Large intestine (tissue), 3 donors: ENCODE measurements at regions not wholly inside any gene's neighbourhood (a gene's known extent, or its start where the extent isn't known, plus 50 kb on each side); places are given as distances from the start of the nearest gene placed in this dataset.
"Not testable (repeated sequence)": the region's sequence is repeated elsewhere in the genome, so short reads cannot be mapped to it uniquely, and the experiment has no call there.

Source experiments
- DNase-seq, 2 donors: peaks; one replicate each; pipeline versions ENCODE4 v3.0.0 to v3.0.0-alpha.2; 2013
- H3K27ac ChIP-seq: one replicate; pipeline ENCODE4 v1.5.1; 2013; ENCODE audit warnings: low read length
- H3K27me3 ChIP-seq: 2 replicates; pipeline ENCODE4 v1.6.1; 2013; ENCODE audit warnings: low read length; ENCODE audit not compliant: control insufficient read depth, insufficient read depth
- H3K36me3 ChIP-seq: 2 replicates; pipeline ENCODE4 v1.6.1; 2013; ENCODE audit warnings: low read length; ENCODE audit not compliant: control insufficient read depth, insufficient read depth
- H3K4me1 ChIP-seq: one replicate; pipeline ENCODE4 v1.6.1; 2013; ENCODE audit warnings: low read length; ENCODE audit not compliant: control insufficient read depth, insufficient read depth
- H3K4me3 ChIP-seq: one replicate; pipeline ENCODE4 v1.5.1; 2013; ENCODE audit warnings: low read length
- H3K9me3 ChIP-seq: one replicate; pipeline ENCODE4 v1.6.1; 2013; ENCODE audit warnings: mild to moderate bottlenecking, low read depth, low read length, moderate library complexity; ENCODE audit not compliant: control insufficient read depth
- WGBS: methylation state at CpG from one replicate; pipeline ENCODE4 v1.1.5; 2013; ENCODE audit warnings: low lambda C conversion rate; ENCODE audit not compliant: insufficient coverage; 5-methylcytosine and 5-hydroxymethylcytosine counted together

- not testable (repeated sequence) for H3K36me3 ChIP-seq, H3K4me1 ChIP-seq, H3K27me3 ChIP-seq, H3K4me3 ChIP-seq, H3K9me3 ChIP-seq, H3K27ac ChIP-seq, DNase-seq
- WGBS = no CpG with 5 or more reads among the region's 26 CpGs
These were observed 4034.6 kb upstream of the TPTE start for GRCh38 chr21:6486821-6487220.

GRCh38 chr21:6492691-6493090 lies 4028.7 kb upstream of the TPTE start:
- not testable (repeated sequence) for H3K9me3 ChIP-seq, H3K27me3 ChIP-seq, H3K36me3 ChIP-seq, H3K27ac ChIP-seq, H3K4me3 ChIP-seq, H3K4me1 ChIP-seq, DNase-seq
- no CpG with 5 or more reads among the region's 8 CpGs for WGBS

- not testable (repeated sequence) for H3K36me3 ChIP-seq, H3K4me1 ChIP-seq, H3K9me3 ChIP-seq, H3K27me3 ChIP-seq, H3K4me3 ChIP-seq, H3K27ac ChIP-seq, DNase-seq
- WGBS = no CpG with 5 or more reads among the region's 4 CpGs
These were observed 4027.4 kb upstream of the TPTE start for GRCh38 chr21:6493957-6494356.

GRCh38 chr21:6496356-6496755 lies 4025.0 kb upstream of the TPTE start:
- DNase-seq, H3K9me3 ChIP-seq, H3K4me3 ChIP-seq, H3K36me3 ChIP-seq, H3K27me3 ChIP-seq, H3K27ac ChIP-seq, H3K4me1 ChIP-seq: not testable (repeated sequence)
- no CpG with 5 or more reads among the region's 5 CpGs for WGBS

- DNase-seq = peak in 1 of 2 donors; percentile 34
These were observed 4022.7 kb upstream of the TPTE start for GRCh38 chr21:6498716-6499115.

GRCh38 chr21:6499128-6499826 lies 4022.1 kb upstream of the TPTE start:
- not testable (repeated sequence) for H3K36me3 ChIP-seq, H3K27ac ChIP-seq, DNase-seq, H3K9me3 ChIP-seq, H3K4me1 ChIP-seq, H3K27me3 ChIP-seq, H3K4me3 ChIP-seq
- WGBS = no CpG with 5 or more reads among the region's 66 CpGs

More at GRCh38 chr21:6498716-6499115, 4022.7 kb upstream of the TPTE start:
- peak overlapping the region; percentile 63 for H3K4me3 ChIP-seq
- H3K36me3 ChIP-seq, H3K4me1 ChIP-seq, H3K27me3 ChIP-seq, H3K9me3 ChIP-seq: not testable (repeated sequence)
- H3K27ac ChIP-seq = peak overlapping the region; percentile 53
- no CpG with 5 or more reads among the region's 55 CpGs for WGBS

GRCh38 chr21:6499866-6500265 lies 4021.5 kb upstream of the TPTE start:
- H3K36me3 ChIP-seq, H3K4me1 ChIP-seq, H3K4me3 ChIP-seq, H3K27ac ChIP-seq, H3K27me3 ChIP-seq, H3K9me3 ChIP-seq, DNase-seq: not testable (repeated sequence)
- WGBS = no CpG with 5 or more reads among the region's 16 CpGs

GRCh38 chr21:6500681-6501080 lies 4020.7 kb upstream of the TPTE start:
- DNase-seq, H3K27me3 ChIP-seq, H3K27ac ChIP-seq, H3K9me3 ChIP-seq, H3K4me3 ChIP-seq, H3K36me3 ChIP-seq, H3K4me1 ChIP-seq: not testable (repeated sequence)
- WGBS = no CpG with 5 or more reads among the region's 7 CpGs

- not testable (repeated sequence) for H3K27me3 ChIP-seq, H3K27ac ChIP-seq, H3K36me3 ChIP-seq, DNase-seq, H3K4me1 ChIP-seq, H3K4me3 ChIP-seq, H3K9me3 ChIP-seq
- no CpG with 5 or more reads among the region's 10 CpGs for WGBS
These were observed 4015.1 kb upstream of the TPTE start for GRCh38 chr21:6506167-6506894.

GRCh38 chr21:6507632-6508031 lies 4013.8 kb upstream of the TPTE start:
- WGBS = no CpG with 5 or more reads among the region's 4 CpGs
- not testable (repeated sequence) for H3K4me3 ChIP-seq, H3K9me3 ChIP-seq, DNase-seq, H3K4me1 ChIP-seq, H3K27ac ChIP-seq, H3K27me3 ChIP-seq, H3K36me3 ChIP-seq

GRCh38 chr21:6521777-6522176 lies 3999.6 kb upstream of the TPTE start:
- not testable (repeated sequence) for H3K27me3 ChIP-seq, DNase-seq, H3K27ac ChIP-seq, H3K4me1 ChIP-seq, H3K36me3 ChIP-seq, H3K4me3 ChIP-seq, H3K9me3 ChIP-seq
- WGBS = no CpG with 5 or more reads among the region's 7 CpGs
